Left ventricle myocardium inferior (tissue), 1 donor: ENCODE measurements at regions not wholly inside any gene's neighbourhood (a gene's known extent, or its start where the extent isn't known, plus 50 kb on each side); places are given as distances from the start of the nearest gene placed in this dataset.

ENCODE experiments used
- DNase-seq: peaks from one replicate; pipeline ENCODE4 v3.0.0-alpha.2; 2020
- H3K27ac ChIP-seq: fragments of 200-600 bp; replicated peaks from 2 replicates; pipeline ENCODE4 v1.8.0; 2021
- H3K27me3 ChIP-seq: fragments of 200-600 bp; 2 replicates; pipeline ENCODE4 v1.8.0; 2021; ENCODE audit warnings: low read depth
- H3K36me3 ChIP-seq: fragments of 200-600 bp; 2 replicates; pipeline ENCODE4 v1.8.0; 2021
- H3K4me1 ChIP-seq: fragments of 200-600 bp; 2 replicates; pipeline ENCODE4 v1.8.0; 2021
- H3K4me3 ChIP-seq: fragments of 200-600 bp; 2 replicates; pipeline ENCODE4 v1.8.0; 2021; ENCODE audit warnings: mild to moderate bottlenecking, moderate library complexity
- H3K9me3 ChIP-seq: fragments of 200-600 bp; replicated peaks from 2 replicates; pipeline ENCODE4 v1.8.0; 2021
- intact Hi-C: fragments of 100-400 bp; cut with micrococcal nuclease; formaldehyde crosslinking; loops from one replicate; pipeline ENCODE4 v1.11.0; 2022
- TF ChIP-seq, protein P1 (sequence below): fragments of 200-600 bp; IDR thresholded peaks from 2 replicates; pipeline ENCODE4 v1.8.0; 2021; ENCODE audit warnings: antibody characterized with exemption, mild to moderate bottlenecking, borderline replicate concordance
- donor health status: DM: no; HTN: yes; CAD: no; lungs with severe emphysema.

DNA sequence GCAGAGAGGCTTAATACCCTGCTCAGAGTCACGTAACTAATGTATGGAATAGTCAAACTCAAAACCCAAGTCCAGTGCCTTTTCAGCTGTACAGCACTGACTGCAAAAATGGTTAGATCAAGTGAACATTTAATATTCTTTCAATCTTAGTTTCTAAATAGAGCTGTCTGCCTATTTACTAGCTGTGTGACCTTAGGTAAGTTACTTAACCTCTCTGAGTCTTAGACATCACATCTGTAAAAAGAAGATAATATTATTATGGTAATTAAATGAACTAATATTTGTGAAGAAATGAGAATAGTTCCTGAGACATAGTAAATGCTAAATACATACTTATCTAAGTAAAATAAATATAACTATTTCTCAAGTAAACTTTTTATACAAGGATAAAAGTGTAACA, 235.5 kb downstream of the SAMD5 start:
- TF ChIP-seq, protein P1, sequence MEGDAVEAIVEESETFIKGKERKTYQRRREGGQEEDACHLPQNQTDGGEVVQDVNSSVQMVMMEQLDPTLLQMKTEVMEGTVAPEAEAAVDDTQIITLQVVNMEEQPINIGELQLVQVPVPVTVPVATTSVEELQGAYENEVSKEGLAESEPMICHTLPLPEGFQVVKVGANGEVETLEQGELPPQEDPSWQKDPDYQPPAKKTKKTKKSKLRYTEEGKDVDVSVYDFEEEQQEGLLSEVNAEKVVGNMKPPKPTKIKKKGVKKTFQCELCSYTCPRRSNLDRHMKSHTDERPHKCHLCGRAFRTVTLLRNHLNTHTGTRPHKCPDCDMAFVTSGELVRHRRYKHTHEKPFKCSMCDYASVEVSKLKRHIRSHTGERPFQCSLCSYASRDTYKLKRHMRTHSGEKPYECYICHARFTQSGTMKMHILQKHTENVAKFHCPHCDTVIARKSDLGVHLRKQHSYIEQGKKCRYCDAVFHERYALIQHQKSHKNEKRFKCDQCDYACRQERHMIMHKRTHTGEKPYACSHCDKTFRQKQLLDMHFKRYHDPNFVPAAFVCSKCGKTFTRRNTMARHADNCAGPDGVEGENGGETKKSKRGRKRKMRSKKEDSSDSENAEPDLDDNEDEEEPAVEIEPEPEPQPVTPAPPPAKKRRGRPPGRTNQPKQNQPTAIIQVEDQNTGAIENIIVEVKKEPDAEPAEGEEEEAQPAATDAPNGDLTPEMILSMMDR = no peak
- Histone ChIP-seq H3K9me3 (no peaks in the 10 kb centered on the region), H3K4me1 (no peaks in the 10 kb centered on the region), H3K36me3 (no peaks in the 10 kb centered on the region), H3K27ac (no peak overlapping the region), H3K4me3 (no peak overlapping the region), H3K27me3 (no peaks in the 10 kb centered on the region)
- intact Hi-C loops = no loop called here
- no peak for DNase-seq

DNA sequence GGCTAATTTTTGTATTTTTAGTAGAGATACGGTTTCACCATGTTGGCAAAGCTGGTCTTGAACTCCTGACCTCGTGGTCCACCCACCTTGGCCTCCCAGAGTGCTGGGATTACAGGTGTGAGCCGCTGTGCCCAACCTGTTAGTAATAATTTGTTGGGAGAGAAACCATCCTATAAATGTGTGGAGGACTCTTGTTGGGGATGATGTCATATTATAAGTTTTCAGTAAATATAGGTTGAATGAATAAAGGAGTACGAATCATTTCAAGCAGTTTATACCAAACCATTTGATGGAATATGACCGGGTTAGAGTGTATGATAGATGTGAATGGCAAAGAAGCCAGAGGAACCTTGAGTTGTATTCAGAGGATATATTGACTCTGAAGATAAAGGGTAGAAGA, 240.8 kb downstream of the SAMD5 start:
- Histone ChIP-seq H3K9me3 (peaks cover under 1% of the 10 kb centered on the region), H3K4me3 (no peak overlapping the region), H3K27me3 (no peaks in the 10 kb centered on the region), H3K4me1 (no peaks in the 10 kb centered on the region), H3K36me3 (no peaks in the 10 kb centered on the region), H3K27ac (no peak overlapping the region)
- no peak for DNase-seq
- intact Hi-C loops = no loop called here
- TF ChIP-seq, protein P1 = no peak

DNA sequence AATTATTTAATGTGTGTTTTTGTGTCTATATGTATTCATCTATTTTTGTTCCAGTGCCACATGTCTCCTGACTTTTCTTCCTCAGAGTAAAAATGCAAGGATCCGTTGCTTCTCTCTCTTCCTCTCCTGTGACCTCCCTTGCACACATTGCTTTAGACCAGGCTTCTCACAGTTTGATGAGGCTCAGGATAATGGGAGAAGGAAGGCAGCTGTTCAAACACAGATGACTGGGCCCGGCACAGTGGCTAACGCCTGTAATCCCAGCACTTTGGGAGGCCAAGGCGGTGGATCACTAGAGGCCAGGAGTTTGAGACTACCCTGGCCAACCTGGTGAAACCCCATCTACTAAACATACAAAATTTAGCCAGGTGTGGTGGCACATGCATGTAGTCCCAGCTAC, 241.9 kb downstream of the SAMD5 start:
- H3K27me3 ChIP-seq = no peaks in the 10 kb centered on the region
- TF ChIP-seq, protein P1 = no peak

DNA sequence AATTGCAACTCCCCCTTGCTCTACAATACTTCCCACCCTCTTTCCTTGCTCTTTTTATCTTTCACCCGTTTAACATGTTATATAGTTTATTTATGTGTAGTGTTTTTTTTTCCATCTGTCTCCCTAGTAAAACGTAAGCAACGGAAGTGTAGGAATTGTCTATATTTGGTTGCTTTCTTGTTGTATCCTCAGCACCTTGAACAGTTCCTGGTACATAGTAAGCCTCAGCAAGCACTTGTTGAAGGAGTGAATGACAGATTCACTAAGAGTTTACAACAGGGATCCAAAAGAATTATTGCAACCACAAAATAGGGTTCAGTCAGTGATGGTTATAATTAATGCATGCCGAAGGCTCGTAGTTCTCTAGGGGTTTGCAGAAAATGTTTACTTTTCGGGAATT, 242.7 kb downstream of the SAMD5 start:
- H3K36me3 ChIP-seq = no peaks in the 10 kb centered on the region
- H3K9me3 ChIP-seq = peaks cover 9% of the 10 kb centered on the region
- intact Hi-C loops = no loop called here
- no peak overlapping the region for H3K4me3 ChIP-seq
- TF ChIP-seq, protein P1 = no peak
- DNase-seq = no peak
- no peaks in the 10 kb centered on the region for H3K27me3 ChIP-seq
- H3K27ac ChIP-seq = no peak overlapping the region
- H3K4me1 ChIP-seq = no peaks in the 10 kb centered on the region

More for the DNA sequence above, 241.9 kb downstream of the SAMD5 start:
- H3K4me3 ChIP-seq = no peak overlapping the region
- no peaks in the 10 kb centered on the region for H3K36me3 ChIP-seq
- H3K4me1 ChIP-seq = no peaks in the 10 kb centered on the region
- H3K27ac ChIP-seq = no peak overlapping the region
- peaks cover 9% of the 10 kb centered on the region for H3K9me3 ChIP-seq
- no peak for DNase-seq
- intact Hi-C loops = no loop called here

DNA sequence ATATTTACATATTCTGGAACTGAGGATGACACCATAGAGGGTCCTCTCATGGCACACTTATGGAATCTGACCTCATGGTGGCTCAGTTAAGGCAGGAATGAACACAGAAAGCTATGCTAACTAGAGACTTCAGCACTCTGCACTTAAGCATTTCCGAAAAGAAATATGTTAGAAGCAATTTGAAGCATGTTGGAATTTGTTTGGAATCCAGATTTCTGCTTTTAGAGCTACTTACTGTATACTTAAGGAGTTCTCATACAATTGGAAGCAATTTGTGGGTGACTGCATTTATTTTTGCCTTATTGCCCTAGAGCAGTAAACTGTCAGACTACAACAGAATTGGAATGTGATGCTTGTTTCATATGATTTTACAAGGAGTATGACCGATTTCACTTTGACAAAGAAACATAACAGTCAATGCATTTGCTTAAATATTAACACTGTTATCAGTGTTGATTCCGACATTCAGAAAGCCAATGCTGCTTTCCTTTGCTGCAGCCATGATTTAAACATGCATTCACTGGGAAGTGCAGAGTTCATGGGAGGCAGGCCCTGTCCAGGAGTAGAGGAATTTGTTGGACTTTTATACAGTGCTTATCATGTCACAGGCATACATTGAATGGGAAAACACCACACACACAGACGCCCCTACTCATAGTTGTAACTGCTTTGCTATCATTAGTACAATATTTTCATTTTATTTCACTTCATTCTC, 244.4 kb downstream of the SAMD5 start:
- no peaks in the 10 kb centered on the region for H3K27me3 ChIP-seq
- no peaks in the 10 kb centered on the region for H3K4me1 ChIP-seq
- TF ChIP-seq, protein P1 = no peak
- intact Hi-C loops = no loop called here
- H3K36me3 ChIP-seq = no peaks in the 10 kb centered on the region
- no peak overlapping the region for H3K4me3 ChIP-seq
- H3K27ac ChIP-seq = no peak overlapping the region
- DNase-seq = no peak
- peaks cover 9% of the 10 kb centered on the region for H3K9me3 ChIP-seq

DNA sequence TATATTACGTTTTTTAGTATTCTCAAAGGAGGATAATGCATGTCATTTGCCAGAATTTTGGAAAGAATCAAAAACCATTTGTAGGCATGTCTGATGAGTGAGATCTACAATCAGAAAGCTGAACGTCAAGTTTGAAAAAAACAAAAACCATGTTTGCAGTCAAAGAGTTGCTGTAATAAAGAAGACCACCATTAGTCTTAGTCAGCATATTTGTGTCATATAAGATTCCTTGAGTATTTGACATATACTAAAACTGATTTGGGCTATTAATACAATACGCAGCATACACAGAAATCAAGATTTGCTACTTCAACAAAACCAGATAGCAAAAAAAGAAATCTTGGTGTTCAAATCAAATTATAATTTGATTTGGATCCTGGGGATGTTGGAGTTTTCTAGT, 247.5 kb downstream of the SAMD5 start:
- Histone ChIP-seq H3K9me3 (peaks cover 9% of the 10 kb centered on the region), H3K4me1 (no peaks in the 10 kb centered on the region), H3K36me3 (no peaks in the 10 kb centered on the region), H3K4me3 (no peak overlapping the region), H3K27ac (no peak overlapping the region), H3K27me3 (no peaks in the 10 kb centered on the region)
- DNase-seq = no peak
- TF ChIP-seq, protein P1 = no peak
- intact Hi-C loops = no loop called here
